Liver (tissue), 8 donors: ENCODE measurements at regions not wholly inside any gene's neighbourhood (a gene's known extent, or its start where the extent isn't known, plus 50 kb on each side); places are given as distances from the start of the nearest gene placed in this dataset.

Source experiments
- DNase-seq: peaks from one replicate; pipeline ENCODE4 v3.0.0-alpha.2; 2017; ENCODE audit warnings: low spot score
- H3K27ac ChIP-seq, 2 donors: one replicate each; pipeline ENCODE4 v1.7.0; 2013; ENCODE audit warnings: inconsistent platforms in 2 of 2, low read length in 2 of 2, control low read depth in 1 of 2, low read depth in 1 of 2, mild to moderate bottlenecking in 1 of 2
- H3K27me3 ChIP-seq, 4 donors: one replicate each; pipeline versions ENCODE4 v1.6.1 to v1.7.0; 2013; ENCODE audit warnings: low read length in 3 of 4, inconsistent platforms in 1 of 4, mild to moderate bottlenecking in 1 of 4, moderate library complexity in 1 of 4; ENCODE audit not compliant: control insufficient read depth in 4 of 4, insufficient read depth in 4 of 4
- H3K36me3 ChIP-seq, 4 donors: one replicate each; pipeline versions ENCODE4 v1.6.1 to v1.7.0; 2013; ENCODE audit warnings: low read length in 3 of 4, mild to moderate bottlenecking in 3 of 4, low read depth in 1 of 4, moderate library complexity in 1 of 4; ENCODE audit not compliant: control insufficient read depth in 4 of 4, insufficient read depth in 3 of 4
- H3K4me1 ChIP-seq, 4 donors: one replicate each; pipeline versions ENCODE4 v1.6.1 to v1.7.0; 2013; ENCODE audit warnings: low read length in 3 of 4, mild to moderate bottlenecking in 3 of 4, moderate library complexity in 1 of 4; ENCODE audit not compliant: control insufficient read depth in 4 of 4, insufficient read depth in 4 of 4
- H3K4me3 ChIP-seq, 3 donors: one replicate each; pipeline versions ENCODE4 v1.6.1 to v1.7.0; 2013; ENCODE audit warnings: low read length in 3 of 3, control low read depth in 1 of 3, low read depth in 1 of 3, mild to moderate bottlenecking in 1 of 3
- H3K9ac ChIP-seq, 2 donors: one replicate each; pipeline ENCODE4 v1.7.0; 2013; ENCODE audit warnings: low read length in 2 of 2, mild to moderate bottlenecking in 2 of 2, moderate library complexity in 2 of 2, control low read depth in 1 of 2, low read depth in 1 of 2
- H3K9me3 ChIP-seq, 4 donors: one replicate each; pipeline versions ENCODE4 v1.6.1 to v1.7.0; 2013; ENCODE audit warnings: low read length in 3 of 4; ENCODE audit not compliant: control insufficient read depth in 4 of 4
- ATF3 ChIP-seq: IDR thresholded peaks from 2 replicates; pipeline ENCODE4 v1.6.1; 2016; ENCODE audit warnings: antibody characterized with exemption
- CTCF ChIP-seq: fragments of 150-350 bp; IDR thresholded peaks from 2 replicates; pipeline ENCODE4 v1.5.1; 2017; ENCODE audit warnings: improper control_type of control experiment, low read depth, low read length; ENCODE audit not compliant: missing input control
- EGR1 ChIP-seq, 2 donors: IDR thresholded peaks; 2 replicates each; pipeline ENCODE4 v1.6.1; 2016 to 2018; ENCODE audit warnings: antibody characterized with exemption in 2 of 2, low read depth in 2 of 2
- FOXA1 ChIP-seq: IDR thresholded peaks from 2 replicates; pipeline ENCODE4 v1.6.1; 2016; ENCODE audit warnings: antibody characterized with exemption
- FOXA2 ChIP-seq: IDR thresholded peaks from 2 replicates; pipeline ENCODE4 v1.6.1; 2016; ENCODE audit warnings: antibody characterized with exemption
- GABPA ChIP-seq, 2 donors: IDR thresholded peaks in 1 of 2; conservative IDR thresholded peaks in 1 of 2; 2 replicates each; pipeline ENCODE4 v1.6.1; 2016; ENCODE audit warnings: antibody characterized with exemption in 2 of 2, mild to moderate bottlenecking in 1 of 2, moderate library complexity in 1 of 2
- HNF4A ChIP-seq, 2 donors: conservative IDR thresholded peaks; 2 replicates each; pipeline ENCODE4 v1.6.1; 2016; ENCODE audit warnings: antibody characterized with exemption in 2 of 2, mild to moderate bottlenecking in 2 of 2
- HNF4G ChIP-seq: IDR thresholded peaks from 2 replicates; pipeline ENCODE4 v1.6.1; 2016; ENCODE audit warnings: antibody characterized with exemption
- JUND ChIP-seq, 2 donors: IDR thresholded peaks; 2 replicates each; pipeline ENCODE4 v1.6.1; 2016; ENCODE audit warnings: antibody characterized with exemption in 2 of 2
- MAX ChIP-seq: IDR thresholded peaks from 2 replicates; pipeline ENCODE4 v1.6.1; 2016; ENCODE audit warnings: antibody characterized with exemption
- NR2F2 ChIP-seq: IDR thresholded peaks from 2 replicates; pipeline ENCODE4 v1.6.1; 2016; ENCODE audit warnings: antibody characterized with exemption
- REST ChIP-seq: IDR thresholded peaks from 2 replicates; pipeline ENCODE4 v1.6.1; 2016; ENCODE audit warnings: antibody characterized with exemption, mild to moderate bottlenecking
- RXRA ChIP-seq, 2 donors: IDR thresholded peaks; 2 replicates each; pipeline ENCODE4 v1.6.1; 2017 to 2018; ENCODE audit warnings: antibody characterized with exemption in 2 of 2, mild to moderate bottlenecking in 1 of 2
- TAF1 ChIP-seq: conservative IDR thresholded peaks from 2 replicates; pipeline ENCODE4 v1.6.1; 2016; ENCODE audit warnings: antibody characterized with exemption, mild to moderate bottlenecking
- YY1 ChIP-seq: IDR thresholded peaks from 2 replicates; pipeline ENCODE4 v1.6.1; 2016; ENCODE audit warnings: antibody characterized with exemption, mild to moderate bottlenecking
- ZBTB33 ChIP-seq: IDR thresholded peaks from 2 replicates; pipeline ENCODE4 v1.6.1; 2016; ENCODE audit warnings: antibody characterized with exemption
- WGBS: extraction: QIAGEN DNeasy Blood & Tissue Kit; methylation state at CpG from one replicate; pipeline ENCODE4 v1.1.7; 2013; 5-methylcytosine and 5-hydroxymethylcytosine counted together
- donor health status: healthy.
- donor health status: healthy.
- donor health status: healthy.
- donor health status: healthy.
- donor health status: healthy.

- Histone ChIP-seq H3K4me1 (no peaks in the 10 kb centered on the region), H3K4me3 (no peak overlapping the region), H3K9ac (no peak overlapping the region), H3K9me3 (no peaks in the 10 kb centered on the region), H3K27ac (no peak overlapping the region), H3K36me3 (no peaks in the 10 kb centered on the region), H3K27me3 (no peaks in the 10 kb centered on the region)
- no peak for TF ChIP-seq EGR1 (IDR thresholded peaks at IDR 0.05; ENCODE audit: low read depth in 2 of 2)
- WGBS = 96% methylated on average over 1 of the region's 1 CpG
- no peak for DNase-seq
Observed at GRCh38 chr3:148102156-148102555, 595.5 kb upstream of the AGTR1 start.

- WGBS = 75% methylated on average over 2 of the region's 2 CpGs
- DNase-seq = no peak
- H3K4me1 ChIP-seq = no peaks in the 10 kb centered on the region
- no peak overlapping the region for H3K9ac ChIP-seq
- no peak overlapping the region for H3K27ac ChIP-seq
- H3K27me3 ChIP-seq = no peaks in the 10 kb centered on the region
- no peaks in the 10 kb centered on the region for H3K36me3 ChIP-seq
- no peak overlapping the region for H3K4me3 ChIP-seq
- H3K9me3 ChIP-seq = no peaks in the 10 kb centered on the region
- no peak for TF ChIP-seq RXRA (IDR thresholded peaks at IDR 0.05)
- TF ChIP-seq MAX = no peak
- no peak for TF ChIP-seq ZBTB33
- TF ChIP-seq HNF4A (conservative IDR thresholded peaks at IDR 0.05) = no peak
- TF ChIP-seq NR2F2 = no peak
- no peak for TF ChIP-seq FOXA2
- TF ChIP-seq YY1 = no peak
- TF ChIP-seq FOXA1 = no peak
- TF ChIP-seq REST = no peak
- TF ChIP-seq EGR1 (IDR thresholded peaks at IDR 0.05; ENCODE audit: low read depth in 2 of 2) = no peak
- no peak for TF ChIP-seq TAF1
- TF ChIP-seq ATF3 = no peak
- no peak for TF ChIP-seq JUND (IDR thresholded peaks at IDR 0.05)
Observed at GRCh38 chr3:148106062-148106461, 591.6 kb upstream of the AGTR1 start.

GRCh38 chr3:148126956-148127355 is 570.7 kb upstream of the AGTR1 start:
- no peak for DNase-seq
- H3K4me1 ChIP-seq = no peaks in the 10 kb centered on the region
- H3K36me3 ChIP-seq = no peaks in the 10 kb centered on the region
- H3K4me3 ChIP-seq = no peak overlapping the region
- H3K27me3 ChIP-seq = no peaks in the 10 kb centered on the region
- no peak overlapping the region for H3K27ac ChIP-seq
- WGBS = 48% methylated on average over 2 of the region's 2 CpGs
- H3K9me3 ChIP-seq = no peaks in the 10 kb centered on the region
- H3K9ac ChIP-seq = no peak overlapping the region
- TF ChIP-seq HNF4G (no peak), HNF4A (conservative IDR thresholded peaks at IDR 0.05) (no peak), RXRA (IDR thresholded peaks at IDR 0.05) (no peak), FOXA2 (no peak), MAX (no peak), EGR1 (IDR thresholded peaks at IDR 0.05; ENCODE audit: low read depth in 2 of 2) (no peak), TAF1 (no peak), GABPA (IDR thresholded peaks at IDR 0.05 in 1 of 2, conservative IDR thresholded peaks at IDR 0.05 in 1 of 2) (no peak), JUND (IDR thresholded peaks at IDR 0.05) (no peak), FOXA1 (no peak), CTCF (no peak), NR2F2 (no peak), ATF3 (no peak)
